H1 (cell line): ENCODE measurements at regions not wholly inside any gene's neighbourhood (a gene's known extent, or its start where the extent isn't known, plus 50 kb on each side); places are given as distances from the start of the nearest gene placed in this dataset.
A peak's percentile ranks its signal among the peaks of the same experiment; 100 is the strongest.

Source experiments
- CTCF ChIA-PET: fragments of 300-600 bp; sonication (Branson Sonifier 250); formaldehyde crosslinking; loops from one replicate; lab custom pipeline; 2021; ENCODE audit not compliant: partially characterized antibody; lab: Charles Lee
- POLR2A ChIA-PET: fragments of 300-600 bp; sonication (Branson Sonifier 250); formaldehyde crosslinking; loops from one replicate; lab custom pipeline; 2021; ENCODE audit warnings: inconsistent platforms; ENCODE audit not compliant: partially characterized antibody; lab: Charles Lee
- DNase-seq, 2 experiments: peaks; one replicate each; pipeline versions ENCODE4 v3.0.0 to v3.0.0-alpha.2; 2010 to 2022; ENCODE audit warnings: low spot score in 2 of 2, low read depth in 1 of 2, mixed read lengths in 1 of 2
- FAIRE-seq: peaks from 2 replicates; lab custom pipeline; 2011; peaks lifted over from hg19 to GRCh38; lab: Jason Lieb, UNC
- H2AFZ ChIP-seq: 2 replicates; pipeline ENCODE4 v1.8.1; 2012; ENCODE audit warnings: low read length, inconsistent platforms
- H2AK5ac ChIP-seq: 2 replicates; pipeline ENCODE4 v1.6.1; 2013; ENCODE audit warnings: low read depth, low read length
- H2BK120ac ChIP-seq: replicated peaks from 2 replicates; pipeline ENCODE3; 2013; ENCODE audit warnings: low read depth, low read length, inconsistent platforms
- H2BK12ac ChIP-seq: 2 replicates; pipeline ENCODE4 v1.6.1; 2013; ENCODE audit warnings: low read depth, low read length
- H2BK15ac ChIP-seq: 2 replicates; pipeline ENCODE4 v1.6.1; 2013; ENCODE audit warnings: low read length
- H2BK20ac ChIP-seq: 2 replicates; pipeline ENCODE4 v1.6.1; 2013; ENCODE audit warnings: low read length
- H2BK5ac ChIP-seq: 2 replicates; pipeline ENCODE4 v1.6.1; 2013; ENCODE audit warnings: low read depth, low read length
- H3K14ac ChIP-seq: 2 replicates; pipeline ENCODE4 v1.6.1; 2013; ENCODE audit warnings: inconsistent platforms; ENCODE audit not compliant: insufficient read length
- H3K18ac ChIP-seq: 2 replicates; pipeline ENCODE4 v1.6.1; 2013; ENCODE audit warnings: low read length; ENCODE audit errors: extremely low read depth
- H3K23ac ChIP-seq: 2 replicates; pipeline ENCODE4 v1.6.1; 2013; ENCODE audit warnings: inconsistent platforms; ENCODE audit not compliant: insufficient read length
- H3K23me2 ChIP-seq: 2 replicates; pipeline ENCODE4 v1.6.1; 2013; ENCODE audit warnings: low read depth, low read length
- H3K27ac ChIP-seq: 2 replicates; pipeline ENCODE4 v1.6.1; 2011; ENCODE audit warnings: low read depth, low read length, inconsistent platforms
- H3K27me3 ChIP-seq, 4 experiments: replicated peaks in 1 of 4; 1 replicate in 1 of 4; 2 replicates in 3 of 4; pipeline versions ENCODE4 v1.6.1 to v1.8.1; 2011 to 2013; ENCODE audit warnings: low read length in 3 of 4, mild to moderate bottlenecking in 3 of 4, inconsistent platforms in 2 of 4, mixed read lengths in 2 of 4, moderate library complexity in 1 of 4; ENCODE audit not compliant: control insufficient read depth in 3 of 4, insufficient read depth in 3 of 4; ENCODE audit errors: extremely low read depth in 1 of 4
- H3K36me3 ChIP-seq, 4 experiments: 2 replicates each; pipeline versions ENCODE4 v1.6.1 to v1.8.1; 2011 to 2013; ENCODE audit warnings: mild to moderate bottlenecking in 4 of 4, low read length in 3 of 4, moderate library complexity in 2 of 4, control low read depth in 1 of 4, inconsistent platforms in 1 of 4; ENCODE audit not compliant: insufficient read depth in 4 of 4, control insufficient read depth in 2 of 4
- H3K4ac ChIP-seq: replicated peaks from 2 replicates; pipeline ENCODE3; 2013; ENCODE audit warnings: low read length, low read depth, mixed read lengths, inconsistent platforms; ENCODE audit not compliant: insufficient read length
- H3K4me1 ChIP-seq, 4 experiments: replicated peaks in 1 of 4; 1 replicate in 1 of 4; 2 replicates in 3 of 4; pipeline versions ENCODE4 v1.6.1 to v1.8.1; 2011 to 2013; ENCODE audit warnings: low read length in 3 of 4, inconsistent platforms in 2 of 4, mixed read lengths in 1 of 4; ENCODE audit not compliant: insufficient read depth in 4 of 4, control insufficient read depth in 3 of 4
- H3K4me2 ChIP-seq, 2 experiments: 2 replicates each; pipeline versions ENCODE4 v1.6.1 to v1.8.1; 2011 to 2013; ENCODE audit warnings: low read depth in 2 of 2, low read length in 2 of 2, control low read depth in 1 of 2, inconsistent platforms in 1 of 2, mild to moderate bottlenecking in 1 of 2; ENCODE audit not compliant: insufficient read depth in 1 of 2
- H3K4me3 ChIP-seq, 4 experiments: fragments of 200-600, 300-600 bp in 1 of 4; sonication (generic), shearing (Covaris generic), sonication (Bioruptor Twin) in 1 of 4; 2 replicates each; pipeline versions ENCODE4 v1.5.1 to v1.8.1; 2011 to 2016; ENCODE audit warnings: low read length in 4 of 4, low read depth in 3 of 4, control low read depth in 2 of 4, inconsistent platforms in 2 of 4, mild to moderate bottlenecking in 2 of 4, mixed read lengths in 1 of 4, moderate library complexity in 1 of 4; ENCODE audit not compliant: insufficient read depth in 2 of 4; ENCODE audit errors: extremely low read depth in 1 of 4
- H3K56ac ChIP-seq: replicated peaks from 2 replicates; pipeline ENCODE3; 2013; ENCODE audit warnings: low read depth, mild to moderate bottlenecking, mixed read lengths, low read length, inconsistent platforms; ENCODE audit not compliant: insufficient read length
- H3K79me1 ChIP-seq: 2 replicates; pipeline ENCODE4 v1.6.1; 2013; ENCODE audit warnings: low read depth, low read length, control low read depth
- H3K79me2 ChIP-seq, 2 experiments: 2 replicates each; pipeline versions ENCODE4 v1.6.1 to v1.8.1; 2012 to 2013; ENCODE audit warnings: low read length in 2 of 2, mild to moderate bottlenecking in 2 of 2, inconsistent platforms in 1 of 2; ENCODE audit not compliant: insufficient read depth in 2 of 2, control insufficient read depth in 1 of 2
- H3K9ac ChIP-seq, 4 experiments: replicated peaks in 1 of 4; 1 replicate in 1 of 4; 2 replicates in 3 of 4; pipeline versions ENCODE4 v1.6.1 to v1.8.1; 2011 to 2013; ENCODE audit warnings: low read depth in 3 of 4, low read length in 3 of 4, control low read depth in 2 of 4, mild to moderate bottlenecking in 2 of 4, moderate library complexity in 2 of 4, inconsistent platforms in 1 of 4; ENCODE audit errors: extremely low read depth in 1 of 4
- H3K9me3 ChIP-seq, 2 experiments: 2 replicates each; pipeline versions ENCODE4 v1.6.1 to v1.8.1; 2012 to 2013; ENCODE audit warnings: mild to moderate bottlenecking in 2 of 2, moderate library complexity in 2 of 2, control low read depth in 1 of 2, inconsistent platforms in 1 of 2, low read depth in 1 of 2, low read length in 1 of 2, mixed read lengths in 1 of 2; ENCODE audit not compliant: insufficient read depth in 2 of 2
- H4K20me1 ChIP-seq, 2 experiments: replicated peaks in 1 of 2; 2 replicates each; pipeline versions ENCODE3 to v1.8.1; 2011 to 2013; ENCODE audit warnings: inconsistent platforms in 2 of 2, low read length in 2 of 2, mild to moderate bottlenecking in 1 of 2; ENCODE audit not compliant: insufficient read depth in 2 of 2, control insufficient read depth in 1 of 2
- H4K5ac ChIP-seq: 2 replicates; pipeline ENCODE4 v1.6.1; 2013; ENCODE audit warnings: low read length, low read depth, mixed read lengths, inconsistent platforms; ENCODE audit not compliant: insufficient read length
- H4K8ac ChIP-seq: 2 replicates; pipeline ENCODE4 v1.8.0; 2013; ENCODE audit warnings: mild to moderate bottlenecking, moderate library complexity, low read length, inconsistent platforms; ENCODE audit not compliant: insufficient read depth; ENCODE audit errors: extremely low read depth
- H4K91ac ChIP-seq: replicated peaks from 2 replicates; pipeline ENCODE3; 2013; ENCODE audit warnings: low read length, mixed read lengths, inconsistent platforms; ENCODE audit not compliant: insufficient read length
- ASH2L ChIP-seq: fragments of 200-600, 300-600 bp; sonication (generic); IDR thresholded peaks from one replicate; pipeline ENCODE4 v1.7.1; 2017; ENCODE audit warnings: low read length
- BACH1 ChIP-seq: IDR thresholded peaks from 2 replicates; pipeline ENCODE4 v1.6.1; 2012; ENCODE audit warnings: low read length, improper control_type of control experiment
- E2F6 ChIP-seq: IDR thresholded peaks from 2 replicates; pipeline ENCODE4 v1.6.1; 2012; ENCODE audit warnings: inconsistent platforms
- EP300 ChIP-seq, 2 experiments: IDR thresholded peaks; 1 replicate in 1 of 2; 2 replicates in 1 of 2; pipeline ENCODE4 v1.6.1; 2011 to 2012; ENCODE audit warnings: low read depth in 2 of 2, low read length in 2 of 2, mild to moderate bottlenecking in 2 of 2, borderline replicate concordance in 1 of 2, inconsistent platforms in 1 of 2, moderate library complexity in 1 of 2
- GTF2F1 ChIP-seq: IDR thresholded peaks from 2 replicates; pipeline ENCODE4 v1.6.1; 2012; ENCODE audit warnings: low read depth, low read length, improper control_type of control experiment, borderline replicate concordance
- HDAC2 ChIP-seq, 2 experiments: fragments of 300-600 bp in 1 of 2; sonication (generic) in 1 of 2; IDR thresholded peaks; 2 replicates each; pipeline ENCODE4 v1.6.1; 2011 to 2012; ENCODE audit warnings: low read depth in 2 of 2, low read length in 2 of 2, mild to moderate bottlenecking in 2 of 2, moderate library complexity in 2 of 2, borderline replicate concordance in 1 of 2, inconsistent platforms in 1 of 2
- JUND ChIP-seq: IDR thresholded peaks from 2 replicates; pipeline ENCODE4 v1.6.1; 2011; ENCODE audit warnings: mild to moderate bottlenecking, improper control_type of control experiment, low read length
- MAFK ChIP-seq: IDR thresholded peaks from 2 replicates; pipeline ENCODE4 v1.6.1; 2012; ENCODE audit warnings: low read depth, mild to moderate bottlenecking, improper control_type of control experiment, low read length
- RNF2 ChIP-seq: fragments of 200-900, 300-1000 bp; sonication (generic); IDR thresholded peaks from 2 replicates; pipeline ENCODE4 v1.7.1; 2016; ENCODE audit warnings: borderline replicate concordance, low read depth, mild to moderate bottlenecking, antibody characterized with exemption, low read length; ENCODE audit not compliant: poor library complexity, severe bottlenecking; ENCODE audit errors: missing control alignments
- SRF ChIP-seq: IDR thresholded peaks from 2 replicates; pipeline ENCODE4 v1.6.1; 2011; ENCODE audit warnings: mild to moderate bottlenecking, low read depth, low read length, moderate library complexity
- TCF12 ChIP-seq: IDR thresholded peaks from 2 replicates; pipeline ENCODE4 v1.6.1; 2011; ENCODE audit warnings: low read depth, mild to moderate bottlenecking, low read length
- WGBS, 2 experiments: shearing (Covaris generic) in 1 of 2; methylation state at CpG; one replicate each; pipeline versions ENCODE4 v1.1.6 to v1.1.7; 2013 to 2015; ENCODE audit warnings: low lambda C conversion rate in 2 of 2, mixed read lengths in 2 of 2, inconsistent platforms in 1 of 2, low coverage in 1 of 2, missing lambda C conversion rate in 1 of 2; ENCODE audit not compliant: insufficient replicate concordance in 2 of 2, insufficient coverage in 1 of 2, insufficient read length in 1 of 2; ENCODE audit errors: extremely low coverage in 1 of 2, missing lambda C conversion rate in 1 of 2; 5-methylcytosine and 5-hydroxymethylcytosine counted together
- TF ChIP-seq, protein P1 (sequence below): IDR thresholded peaks from 2 replicates; pipeline ENCODE4 v1.6.1; 2012; ENCODE audit warnings: inconsistent platforms

- Histone ChIP-seq H3K36me3 (no peaks in the 10 kb centered on the region), H3K9ac (no peak overlapping the region), H3K27ac (no peak overlapping the region), H3K4me1 (peaks cover 0 to 5% (median 2%) of the 10 kb centered on the region in 4 experiments; a peak in 3 of 7 replicates), H3K56ac (no peak overlapping the region), H4K5ac (no peak overlapping the region), H2BK5ac (no peak overlapping the region), H4K8ac (no peak overlapping the region), H3K23me2 (no peaks in the 10 kb centered on the region), H2BK12ac (no peak overlapping the region), H2AFZ (no peak overlapping the region), H3K27me3 (no peaks in the 10 kb centered on the region), H2AK5ac (no peak overlapping the region), H3K4me2 (no peak overlapping the region), H3K79me1 (no peaks in the 10 kb centered on the region), H3K18ac (no peak overlapping the region), H3K79me2 (no peaks in the 10 kb centered on the region), H2BK120ac (no peak overlapping the region), H2BK20ac (no peak overlapping the region), H3K23ac (no peak overlapping the region), H3K9me3 (no peaks in the 10 kb centered on the region), H3K4ac (no peak overlapping the region), H3K4me3 (no peak overlapping the region), H4K91ac (no peak overlapping the region), H3K14ac (no peak overlapping the region), H4K20me1 (no peaks in the 10 kb centered on the region), H2BK15ac (no peak overlapping the region)
- peak; percentile 68 for FAIRE-seq
- ChIA-PET CTCF (interaction anchor here (0.6 to 1.1 kb wide), 2 partner anchors 14 to 289 kb away, joined by 3 to 5 read pairs; no protein-coding TSS in a partner anchor), POLR2A (no interaction called here)
- 46% methylated on average over 4 of the region's 4 CpGs; no CpG with 5 or more reads in 1 of the 2 experiments for WGBS, 2 experiments
- DNase-seq = peak in 1 of 2 experiments; percentile 39
- no peak for TF ChIP-seq GTF2F1
- peak; percentile 66; the same call in 1 of the 2 replicates for TF ChIP-seq BACH1
- TF ChIP-seq TCF12 = peak; percentile 83
- peak; percentile 92 for TF ChIP-seq JUND
- no peak for TF ChIP-seq RNF2
- TF ChIP-seq, protein P1, sequence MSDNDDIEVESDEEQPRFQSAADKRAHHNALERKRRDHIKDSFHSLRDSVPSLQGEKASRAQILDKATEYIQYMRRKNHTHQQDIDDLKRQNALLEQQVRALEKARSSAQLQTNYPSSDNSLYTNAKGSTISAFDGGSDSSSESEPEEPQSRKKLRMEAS = no peak
- no peak for TF ChIP-seq SRF
- TF ChIP-seq E2F6 = no peak
- TF ChIP-seq HDAC2 (IDR thresholded peaks at IDR 0.05; ENCODE audit: borderline replicate concordance in 1 of 2, low read depth in 2 of 2, low read length in 2 of 2) = no peak
- TF ChIP-seq EP300 (IDR thresholded peaks at IDR 0.05; ENCODE audit: borderline replicate concordance in 1 of 2, low read depth in 2 of 2, low read length in 2 of 2) = no peak
- no peak; the same call in 1 of the 2 replicates for TF ChIP-seq MAFK
- no peak for TF ChIP-seq ASH2L
Observed at GRCh38 chr3:182212479-182213076, 500.9 kb downstream of the SOX2 start.
